Natural killer cell (primary cell): ENCODE measurements at regions not wholly inside any gene's neighbourhood (a gene's known extent, or its start where the extent isn't known, plus 50 kb on each side); places are given as distances from the start of the nearest gene placed in this dataset.

Experiments
- ATAC-seq, 3 donors: fragments of 150-1000 bp in 2 of 3; fragments of 200-7000 bp in 1 of 3; cut with Tn5 transposase; 1 replicate in 1 of 3; 2 replicates in 2 of 3; pipeline ENCODE4 v1.10.0; 2021; ENCODE audit warnings: mild to moderate bottlenecking in 2 of 3, moderate library complexity in 2 of 3
- DNase-seq, 2 donors: peaks; one replicate each; pipeline versions ENCODE4 v3.0.0 to v3.0.0-alpha.2; 2013 to 2021; ENCODE audit warnings: mixed read lengths in 1 of 2
- H3K27ac ChIP-seq: one replicate; pipeline ENCODE4 v1.5.1; 2013; ENCODE audit warnings: mild to moderate bottlenecking, low read length
- H3K27me3 ChIP-seq: one replicate; pipeline ENCODE4 v1.6.1; 2013; ENCODE audit warnings: low read length; ENCODE audit not compliant: control insufficient read depth, insufficient read depth
- H3K36me3 ChIP-seq: one replicate; pipeline ENCODE4 v1.6.1; 2013; ENCODE audit warnings: low read length; ENCODE audit not compliant: control insufficient read depth, insufficient read depth
- H3K4me1 ChIP-seq: one replicate; pipeline ENCODE4 v1.6.1; 2013; ENCODE audit warnings: low read length; ENCODE audit not compliant: control insufficient read depth, insufficient read depth
- H3K4me3 ChIP-seq: one replicate; pipeline ENCODE4 v1.5.1; 2013; ENCODE audit warnings: low read length
- H3K9me3 ChIP-seq: one replicate; pipeline ENCODE4 v1.6.1; 2013; ENCODE audit warnings: low read length; ENCODE audit not compliant: control insufficient read depth, insufficient read depth
- H3K27ac Mint-ChIP-seq, 2 donors: one replicate each; pipeline ENCODE4 v1.8.0; 2022; ENCODE audit warnings: mild to moderate bottlenecking in 2 of 2, mixed read lengths in 2 of 2, moderate library complexity in 1 of 2
- H3K27me3 Mint-ChIP-seq, 2 donors: one replicate each; pipeline ENCODE4 v1.8.0; 2022; ENCODE audit warnings: low read depth in 2 of 2, mixed read lengths in 2 of 2
- H3K36me3 Mint-ChIP-seq: one replicate; pipeline ENCODE4 v1.8.0; 2022; ENCODE audit warnings: mixed read lengths
- H3K4me1 Mint-ChIP-seq, 2 donors: one replicate each; pipeline ENCODE4 v1.8.0; 2022; ENCODE audit warnings: mixed read lengths in 2 of 2
- H3K4me3 Mint-ChIP-seq: one replicate; pipeline ENCODE4 v1.8.0; 2022; ENCODE audit warnings: mild to moderate bottlenecking, moderate library complexity, mixed read lengths
- H3K9me3 Mint-ChIP-seq, 2 donors: one replicate each; pipeline ENCODE4 v1.8.0; 2022; ENCODE audit warnings: mixed read lengths in 2 of 2
- CTCF ChIP-seq: fragments of 200-600 bp; IDR thresholded peaks from one replicate; pipeline ENCODE4 v1.8.0; 2022; ENCODE audit warnings: antibody characterized with exemption
- WGBS: methylation state at CpG from one replicate; pipeline ENCODE4 v1.1.7; 2013; ENCODE audit warnings: missing lambda C conversion rate; ENCODE audit not compliant: insufficient coverage; 5-methylcytosine and 5-hydroxymethylcytosine counted together
- intact Hi-C: fragments of 100-400 bp; cut with micrococcal nuclease; formaldehyde crosslinking; loops from one replicate; pipeline ENCODE4 v1.14.2; 2022

- peaks cover 18% of the 10 kb centered on the region for H3K36me3 Mint-ChIP-seq
- TF ChIP-seq CTCF = no peak
- peaks cover 51 to 60% of the 10 kb centered on the region in 2 donors for H3K4me1 Mint-ChIP-seq
- Histone ChIP-seq H3K4me3 (no peak overlapping the region), H3K36me3 (no peaks in the 10 kb centered on the region), H3K4me1 (peaks cover 18% of the 10 kb centered on the region), H3K27ac (no peak overlapping the region), H3K9me3 (peaks cover 4% of the 10 kb centered on the region), H3K27me3 (no peaks in the 10 kb centered on the region)
- ATAC-seq = peak in 1 of 3 donors; percentile 54
- no peak overlapping the region for H3K27ac Mint-ChIP-seq
- peaks cover 0 to 4% of the 10 kb centered on the region in 2 donors for H3K9me3 Mint-ChIP-seq
- peak overlapping the region; percentile 14 for H3K4me3 Mint-ChIP-seq
- DNase-seq = no peak
- intact Hi-C loops = no loop called here
- WGBS = 72% methylated on average over 10 of the region's 10 CpGs
- H3K27me3 Mint-ChIP-seq = peaks cover 0 to 11% of the 10 kb centered on the region in 2 donors
These were observed 58.0 kb upstream of the ZNF236 start for GRCh38 chr18:76764291-76764901.

- no peak for DNase-seq
- ATAC-seq = no peak
- Mint-ChIP-seq H3K36me3 (no peaks in the 10 kb centered on the region), H3K4me3 (no peak overlapping the region), H3K4me1 (peaks cover 21 to 23% of the 10 kb centered on the region in 2 donors), H3K27ac (no peak overlapping the region), H3K27me3 (peaks cover 0 to 11% of the 10 kb centered on the region in 2 donors), H3K9me3 (no peaks in the 10 kb centered on the region)
- WGBS = 92% methylated on average over 24 of the region's 24 CpGs
- Histone ChIP-seq H3K27ac (no peak overlapping the region), H3K36me3 (no peaks in the 10 kb centered on the region), H3K4me1 (peaks cover under 1% of the 10 kb centered on the region), H3K9me3 (no peaks in the 10 kb centered on the region), H3K4me3 (no peak overlapping the region), H3K27me3 (no peaks in the 10 kb centered on the region)
- intact Hi-C loops = no loop called here
- no peak for TF ChIP-seq CTCF
These were observed 63.3 kb upstream of the ZNF236 start for GRCh38 chr18:76759056-76759455.

GRCh38 chr18:76757925-76758324 lies 64.4 kb upstream of the ZNF236 start:
- H3K4me1 Mint-ChIP-seq = peaks cover 18 to 19% of the 10 kb centered on the region in 2 donors
- no peak overlapping the region for H3K27ac Mint-ChIP-seq
- no peak overlapping the region for H3K27ac ChIP-seq
- intact Hi-C loops = no loop called here
- ATAC-seq = no peak
- WGBS = 92% methylated on average over 15 of the region's 15 CpGs
- no peaks in the 10 kb centered on the region for H3K27me3 ChIP-seq
- no peaks in the 10 kb centered on the region for H3K9me3 Mint-ChIP-seq
- H3K4me3 ChIP-seq = no peak overlapping the region
- no peaks in the 10 kb centered on the region for H3K9me3 ChIP-seq
- no peaks in the 10 kb centered on the region for H3K36me3 Mint-ChIP-seq
- no peak overlapping the region for H3K4me3 Mint-ChIP-seq
- H3K27me3 Mint-ChIP-seq = peaks cover 0 to 11% of the 10 kb centered on the region in 2 donors
- no peak for DNase-seq
- no peaks in the 10 kb centered on the region for H3K4me1 ChIP-seq
- no peaks in the 10 kb centered on the region for H3K36me3 ChIP-seq
- TF ChIP-seq CTCF = no peak

- H3K4me1 ChIP-seq = no peaks in the 10 kb centered on the region
- intact Hi-C loops = no loop called here
- H3K36me3 ChIP-seq = no peaks in the 10 kb centered on the region
- Mint-ChIP-seq H3K27me3 (peaks cover 0 to 10% of the 10 kb centered on the region in 2 donors), H3K4me3 (no peak overlapping the region), H3K36me3 (no peaks in the 10 kb centered on the region), H3K4me1 (peaks cover 13 to 14% of the 10 kb centered on the region in 2 donors), H3K9me3 (no peaks in the 10 kb centered on the region), H3K27ac (no peak overlapping the region)
- no peaks in the 10 kb centered on the region for H3K27me3 ChIP-seq
- DNase-seq (no peak), ATAC-seq (no peak)
- TF ChIP-seq CTCF = no peak
- H3K9me3 ChIP-seq = no peaks in the 10 kb centered on the region
- no peak overlapping the region for H3K4me3 ChIP-seq
- no peak overlapping the region for H3K27ac ChIP-seq
- WGBS = 95% methylated on average over 15 of the region's 15 CpGs
These were observed 65.0 kb upstream of the ZNF236 start for GRCh38 chr18:76757335-76757734.
